ENCODE measurements at regions not wholly inside any gene's neighbourhood (a gene's known extent, or its start where the extent isn't known, plus 50 kb on each side); places are given as distances from the start of the nearest gene placed in this dataset.

DNA sequence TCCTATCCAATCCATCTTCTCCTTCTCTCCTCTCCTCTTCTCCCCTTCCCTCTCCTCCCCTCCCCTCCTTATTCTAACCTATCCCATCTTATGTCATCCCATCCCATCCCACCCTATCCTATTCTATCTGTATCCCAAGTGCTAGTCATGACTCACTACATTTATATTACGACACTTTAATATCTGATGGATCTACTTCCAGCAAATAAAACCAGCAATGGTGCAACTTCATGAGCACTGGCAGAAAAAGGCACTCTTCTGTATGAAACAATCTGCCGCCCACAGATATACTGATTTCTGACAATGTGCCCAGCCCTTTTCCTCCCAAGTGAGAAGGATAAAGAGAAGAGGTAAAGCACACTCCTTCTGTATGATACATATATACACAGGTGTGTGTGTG, 86.6 kb upstream of the ANKH start:
- TF ChIP-seq, protein P1, sequence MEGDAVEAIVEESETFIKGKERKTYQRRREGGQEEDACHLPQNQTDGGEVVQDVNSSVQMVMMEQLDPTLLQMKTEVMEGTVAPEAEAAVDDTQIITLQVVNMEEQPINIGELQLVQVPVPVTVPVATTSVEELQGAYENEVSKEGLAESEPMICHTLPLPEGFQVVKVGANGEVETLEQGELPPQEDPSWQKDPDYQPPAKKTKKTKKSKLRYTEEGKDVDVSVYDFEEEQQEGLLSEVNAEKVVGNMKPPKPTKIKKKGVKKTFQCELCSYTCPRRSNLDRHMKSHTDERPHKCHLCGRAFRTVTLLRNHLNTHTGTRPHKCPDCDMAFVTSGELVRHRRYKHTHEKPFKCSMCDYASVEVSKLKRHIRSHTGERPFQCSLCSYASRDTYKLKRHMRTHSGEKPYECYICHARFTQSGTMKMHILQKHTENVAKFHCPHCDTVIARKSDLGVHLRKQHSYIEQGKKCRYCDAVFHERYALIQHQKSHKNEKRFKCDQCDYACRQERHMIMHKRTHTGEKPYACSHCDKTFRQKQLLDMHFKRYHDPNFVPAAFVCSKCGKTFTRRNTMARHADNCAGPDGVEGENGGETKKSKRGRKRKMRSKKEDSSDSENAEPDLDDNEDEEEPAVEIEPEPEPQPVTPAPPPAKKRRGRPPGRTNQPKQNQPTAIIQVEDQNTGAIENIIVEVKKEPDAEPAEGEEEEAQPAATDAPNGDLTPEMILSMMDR (IDR thresholded peaks at IDR 0.05): no peak
- no peak for TF ChIP-seq POLR2A (IDR thresholded peaks at IDR 0.05)
- no peak for TF ChIP-seq POLR2AphosphoS5 (IDR thresholded peaks at IDR 0.05)

Data from upper lobe of left lung (tissue), 4 donors.